ENCODE measurements at regions not wholly inside any gene's neighbourhood (a gene's known extent, or its start where the extent isn't known, plus 50 kb on each side); places are given as distances from the start of the nearest gene placed in this dataset.

GRCh38 chr7:40935435-40935834 is 767.5 kb downstream of the INHBA start:
- no peak for DNase-seq (ENCODE audit: low spot score)

- DNase-seq (ENCODE audit: low spot score), result no peak
Measured at GRCh38 chr7:40923626-40924025, 779.3 kb downstream of the INHBA start.

GRCh38 chr7:40922316-40922670 is 780.6 kb downstream of the INHBA start:
- DNase-seq (ENCODE audit: low spot score), result peak; percentile 87

DNA sequence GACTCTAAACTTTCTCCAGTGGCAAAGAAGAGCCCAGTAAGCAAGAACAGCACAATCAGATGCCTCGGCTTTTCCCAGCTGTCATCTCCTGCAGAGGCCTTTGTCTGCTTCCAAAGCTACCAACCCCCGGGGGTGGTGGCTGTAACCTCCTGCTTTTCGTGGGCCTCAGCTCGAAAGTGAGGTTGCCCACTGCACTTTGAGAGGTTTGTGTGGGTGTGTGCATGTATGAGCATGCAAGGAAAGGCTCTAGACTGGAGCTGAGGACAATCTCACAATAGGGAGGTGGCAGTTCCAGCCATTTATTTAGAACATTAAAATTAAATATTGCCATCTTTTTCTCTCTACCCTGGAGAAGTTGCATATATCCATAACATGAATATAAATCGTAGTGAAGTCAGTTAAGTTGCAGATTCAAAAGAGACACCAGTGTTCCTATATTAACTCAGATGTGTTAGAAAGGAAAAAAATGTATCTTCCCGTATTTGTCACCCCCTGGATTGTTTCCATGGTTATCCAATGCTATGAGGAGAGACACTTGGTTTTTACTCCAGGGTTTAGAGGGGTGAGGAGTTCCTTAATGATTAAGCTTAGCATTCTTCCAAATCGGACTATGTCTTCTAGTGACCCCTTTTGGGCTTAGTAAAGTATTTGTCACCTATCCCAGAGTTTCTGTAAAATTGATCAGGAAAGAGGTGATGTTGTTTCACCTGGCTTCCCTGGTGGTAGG is 781.1 kb downstream of the INHBA start:
- DNase-seq (ENCODE audit: low spot score), result no peak

GRCh38 chr7:40918701-40919271 is 784.0 kb downstream of the SUGCT start:
- DNase-seq (ENCODE audit: low spot score), result peak; percentile 66

- no peak for DNase-seq (ENCODE audit: low spot score)
Measured at GRCh38 chr7:40916813-40917212, 782.0 kb downstream of the SUGCT start.

DNA sequence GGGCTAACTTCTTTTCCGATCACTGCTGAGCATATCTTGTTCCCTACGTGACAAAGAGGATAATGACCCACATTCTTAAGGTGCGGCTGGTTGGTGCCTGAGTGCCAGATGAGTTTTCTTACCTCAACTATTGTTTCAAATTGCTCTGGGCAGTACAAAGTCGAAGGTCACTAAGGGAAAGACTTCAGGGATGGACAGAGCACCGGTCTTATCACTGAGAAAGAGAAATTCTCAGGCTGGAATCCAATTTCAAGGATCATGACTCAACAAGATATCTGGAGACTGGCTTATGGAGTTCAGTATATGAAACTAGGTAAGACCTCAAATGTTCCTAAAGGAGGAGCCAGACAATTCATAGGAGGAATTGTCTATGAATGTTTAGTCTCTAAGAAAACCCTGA is 780.3 kb downstream of the SUGCT start:
- no peak for DNase-seq (ENCODE audit: low spot score)

Measured in AG20443 (cell line).